Keratinocyte (primary cell): ENCODE measurements at regions not wholly inside any gene's neighbourhood (a gene's known extent, or its start where the extent isn't known, plus 50 kb on each side); places are given as distances from the start of the nearest gene placed in this dataset.

Experiments
- DNase-seq: peaks from one replicate; pipeline ENCODE4 v3.0.0-alpha.2; 2011; ENCODE audit warnings: low read depth, missing footprints, low spot score
- FAIRE-seq: peaks from 2 replicates; lab custom pipeline; 2011; peaks lifted over from hg19 to GRCh38; lab: Jason Lieb, UNC
- H2AFZ ChIP-seq: 2 replicates; pipeline ENCODE4 v1.6.0; 2012; ENCODE audit warnings: low read length, control low read depth, inconsistent platforms; ENCODE audit not compliant: control insufficient read depth
- H3K27ac ChIP-seq: 2 replicates; pipeline ENCODE4 v1.5.1; 2011; ENCODE audit warnings: low read length; ENCODE audit not compliant: control insufficient read depth, insufficient read depth
- H3K27me3 ChIP-seq: 3 replicates; pipeline ENCODE4 v1.6.0; 2011; ENCODE audit warnings: low read length; ENCODE audit not compliant: control insufficient read depth, insufficient read depth; ENCODE audit errors: extremely low read depth
- H3K36me3 ChIP-seq, 2 experiments: 2 replicates in 1 of 2; 3 replicates in 1 of 2; pipeline ENCODE4 v1.5.1; 2011; ENCODE audit warnings: low read length in 2 of 2, mild to moderate bottlenecking in 1 of 2; ENCODE audit not compliant: control insufficient read depth in 2 of 2, insufficient read depth in 2 of 2; ENCODE audit errors: extremely low read depth in 1 of 2
- H3K4me1 ChIP-seq: 3 replicates; pipeline ENCODE4 v1.5.1; 2011; ENCODE audit warnings: low read length; ENCODE audit not compliant: control insufficient read depth, insufficient read depth; ENCODE audit errors: extremely low read depth
- H3K4me2 ChIP-seq: 3 replicates; pipeline ENCODE4 v1.6.0; 2011; ENCODE audit warnings: low read depth, low read length; ENCODE audit not compliant: control insufficient read depth, insufficient read depth; ENCODE audit errors: extremely low read depth
- H3K4me3 ChIP-seq, 3 experiments: fragments of 200-600 bp in 1 of 3; sonication (generic) in 1 of 3; 2 replicates in 2 of 3; 3 replicates in 1 of 3; pipeline ENCODE4 v1.5.1; 2011 to 2016; ENCODE audit warnings: low read length in 3 of 3, mild to moderate bottlenecking in 3 of 3, control low read depth in 2 of 3, inconsistent platforms in 1 of 3, low read depth in 1 of 3, mixed read lengths in 1 of 3, mixed run types in 1 of 3, moderate library complexity in 1 of 3; ENCODE audit not compliant: control insufficient read depth in 2 of 3, insufficient read depth in 2 of 3; ENCODE audit errors: extremely low read depth in 1 of 3
- H3K79me2 ChIP-seq: 2 replicates; pipeline ENCODE4 v1.6.0; 2012; ENCODE audit warnings: low read length; ENCODE audit not compliant: control insufficient read depth, insufficient read depth
- H3K9ac ChIP-seq: 3 replicates; pipeline ENCODE4 v1.6.0; 2011; ENCODE audit warnings: low read length; ENCODE audit not compliant: control insufficient read depth, insufficient read depth; ENCODE audit errors: extremely low read depth
- H3K9me1 ChIP-seq: 3 replicates; pipeline ENCODE4 v1.6.0; 2011; ENCODE audit warnings: low read length; ENCODE audit not compliant: control insufficient read depth, insufficient read depth; ENCODE audit errors: extremely low read depth
- H3K9me3 ChIP-seq: 2 replicates; pipeline ENCODE4 v1.5.1; 2012; ENCODE audit warnings: low read depth, low read length; ENCODE audit not compliant: control insufficient read depth
- H4K20me1 ChIP-seq: 3 replicates; pipeline ENCODE4 v1.6.0; 2011; ENCODE audit warnings: low read length; ENCODE audit not compliant: control insufficient read depth, insufficient read depth; ENCODE audit errors: extremely low read depth
- CTCF ChIP-seq, 3 experiments: IDR thresholded peaks in 1 of 3; conservative IDR thresholded peaks in 1 of 3; optimal IDR thresholded peaks in 1 of 3; 2 replicates in 2 of 3; 3 replicates in 1 of 3; pipeline versions ENCODE3 to v1.5.1; 2011; ENCODE audit warnings: low read length in 3 of 3, mild to moderate bottlenecking in 3 of 3, moderate library complexity in 2 of 3, control low read depth in 1 of 3, inconsistent platforms in 1 of 3; ENCODE audit not compliant: insufficient read depth in 2 of 3; ENCODE audit errors: extremely low read depth in 1 of 3
- EZH2 ChIP-seq: IDR thresholded peaks from one replicate; pipeline ENCODE4 v1.6.1; 2012; ENCODE audit warnings: inconsistent platforms, mild to moderate bottlenecking, low read length, moderate library complexity
- dilution Hi-C: fragments of 300-500 bp; cut with MboI; formaldehyde crosslinking; loops from one replicate; pipeline ENCODE4 v1.7.0; 2020; ENCODE audit warnings: low sequenced_read_pairs; ENCODE audit not compliant: extremely low pct_ligation_motif_present

- H4K20me1 ChIP-seq: no peaks in the 10 kb centered on the region
- no peaks in the 10 kb centered on the region for H3K27me3 ChIP-seq
- no peak overlapping the region for H3K4me3 ChIP-seq
- H3K36me3 ChIP-seq: no peaks in the 10 kb centered on the region
- H3K9me1 ChIP-seq: no peaks in the 10 kb centered on the region
- H3K27ac ChIP-seq: no peak overlapping the region
- no peak overlapping the region for H2AFZ ChIP-seq
- dilution Hi-C loops: no loop called here
- no peak overlapping the region for H3K9ac ChIP-seq
- H3K4me2 ChIP-seq: no peak overlapping the region
- TF ChIP-seq EZH2: no peak
- TF ChIP-seq CTCF (optimal IDR thresholded peaks at IDR 0.05 in 1 of 3, IDR thresholded peaks at IDR 0.05 in 1 of 3, conservative IDR thresholded peaks at IDR 0.05 in 1 of 3; ENCODE audit: extremely low read depth in 1 of 3, insufficient read depth in 2 of 3, low read length in 3 of 3): no peak
- FAIRE-seq (no peak), DNase-seq (no peak)
- H3K4me1 ChIP-seq: no peaks in the 10 kb centered on the region
- H3K79me2 ChIP-seq: no peaks in the 10 kb centered on the region
- H3K9me3 ChIP-seq: no peaks in the 10 kb centered on the region
Observed at GRCh38 chr4:41475402-41475801, 62.6 kb upstream of the LIMCH1 start.

GRCh38 chr4:41476310-41476885 is 61.6 kb upstream of the LIMCH1 start:
- no peaks in the 10 kb centered on the region for H4K20me1 ChIP-seq
- no peaks in the 10 kb centered on the region for H3K9me1 ChIP-seq
- FAIRE-seq (no peak), DNase-seq (no peak)
- H3K4me3 ChIP-seq: no peak overlapping the region
- no peaks in the 10 kb centered on the region for H3K36me3 ChIP-seq
- dilution Hi-C loops: no loop called here
- no peaks in the 10 kb centered on the region for H3K79me2 ChIP-seq
- no peak overlapping the region for H3K9ac ChIP-seq
- no peaks in the 10 kb centered on the region for H3K27me3 ChIP-seq
- no peak overlapping the region for H3K4me2 ChIP-seq
- no peak overlapping the region for H2AFZ ChIP-seq
- TF ChIP-seq EZH2 (no peak), CTCF (optimal IDR thresholded peaks at IDR 0.05 in 1 of 3, IDR thresholded peaks at IDR 0.05 in 1 of 3, conservative IDR thresholded peaks at IDR 0.05 in 1 of 3; ENCODE audit: extremely low read depth in 1 of 3, insufficient read depth in 2 of 3, low read length in 3 of 3) (no peak)
- no peaks in the 10 kb centered on the region for H3K4me1 ChIP-seq
- H3K27ac ChIP-seq: no peak overlapping the region
- no peaks in the 10 kb centered on the region for H3K9me3 ChIP-seq
